ENCODE measurements at regions not wholly inside any gene's neighbourhood (a gene's known extent, or its start where the extent isn't known, plus 50 kb on each side); places are given as distances from the start of the nearest gene placed in this dataset.

GRCh38 chr2:75810611-75811330, 100.1 kb upstream of the GCFC2 start:
- Histone ChIP-seq H3K27me3 (ENCODE audit: insufficient read depth) (no peaks in the 10 kb centered on the region), H3K36me3 (replicated peaks in 1 of 2; ENCODE audit: control insufficient read depth in 1 of 2, insufficient read depth in 2 of 2, low read length in 1 of 2) (no peaks in the 10 kb centered on the region), H3F3A (replicated peaks; ENCODE audit: insufficient read depth) (no peaks in the 10 kb centered on the region), H4K20me1 (ENCODE audit: insufficient read depth) (no peaks in the 10 kb centered on the region), H3K9me2 (no peaks in the 10 kb centered on the region), H3K79me2 (ENCODE audit: insufficient read depth) (no peaks in the 10 kb centered on the region), H3K4me3 (ENCODE audit: low read depth in 2 of 2, low read length in 1 of 2) (no peak overlapping the region), H3K27ac (ENCODE audit: low read depth in 2 of 2, low read length in 1 of 2) (no peak overlapping the region), H2AFZ (ENCODE audit: low read depth) (no peak overlapping the region), H3K4me1 (ENCODE audit: control insufficient read depth in 1 of 2, insufficient read depth in 2 of 2, low read depth in 1 of 2, low read length in 1 of 2) (peaks cover 0 to 2% of the 10 kb centered on the region in 2 experiments; a peak in 1 of 4 replicates), H3K9ac (no peak overlapping the region), H3K9me3 (no peaks in the 10 kb centered on the region), H3K4me2 (no peak overlapping the region)
- TF ChIP-seq RFX5 (IDR thresholded peaks at IDR 0.05; ENCODE audit: low read length): no peak
- DNase-seq: no peak
- POLR2A ChIA-PET: no interaction called here
- 54% methylated on average over 6 of the region's 6 CpGs for WGBS (ENCODE audit: low lambda C conversion rate)
- CTCF ChIA-PET: no interaction called here

- ChIA-PET CTCF (interaction anchor here (0.6 kb wide), 1 partner anchor 18 kb away, joined by 3 read pairs; no protein-coding TSS in a partner anchor), POLR2A (no interaction called here)
- H3K4me1 ChIP-seq (ENCODE audit: control insufficient read depth in 1 of 2, insufficient read depth in 2 of 2, low read depth in 1 of 2, low read length in 1 of 2): peaks cover 0 to 2% of the 10 kb centered on the region in 2 experiments; a peak in 1 of 4 replicates
- H3K9me2 ChIP-seq: no peaks in the 10 kb centered on the region
- H3F3A ChIP-seq (replicated peaks; ENCODE audit: insufficient read depth): no peaks in the 10 kb centered on the region
- H3K27me3 ChIP-seq (ENCODE audit: insufficient read depth): no peaks in the 10 kb centered on the region
- no peak for DNase-seq
- WGBS (ENCODE audit: low lambda C conversion rate): 39% methylated on average over 4 of the region's 4 CpGs
- TF ChIP-seq RXRA (IDR thresholded peaks at IDR 0.05; ENCODE audit: borderline replicate concordance, low read depth) (no peak), FOXJ3 (CRISPR knock-in tag; IDR thresholded peaks at IDR 0.05) (no peak), JUND (IDR thresholded peaks at IDR 0.05) (no peak)
- H3K79me2 ChIP-seq (ENCODE audit: insufficient read depth): no peaks in the 10 kb centered on the region
- H3K4me3 ChIP-seq (ENCODE audit: low read depth in 2 of 2, low read length in 1 of 2): no peak overlapping the region
- no peaks in the 10 kb centered on the region for H4K20me1 ChIP-seq (ENCODE audit: insufficient read depth)
- H3K27ac ChIP-seq (ENCODE audit: low read depth in 2 of 2, low read length in 1 of 2): no peak overlapping the region
- no peaks in the 10 kb centered on the region for H3K9me3 ChIP-seq
- no peak overlapping the region for H3K4me2 ChIP-seq
- H2AFZ ChIP-seq (ENCODE audit: low read depth): no peak overlapping the region
- no peaks in the 10 kb centered on the region for H3K36me3 ChIP-seq (replicated peaks in 1 of 2; ENCODE audit: control insufficient read depth in 1 of 2, insufficient read depth in 2 of 2, low read length in 1 of 2)
- H3K9ac ChIP-seq: no peak overlapping the region
Observed at GRCh38 chr2:75808793-75809535, 98.2 kb upstream of the GCFC2 start.

- Histone ChIP-seq H4K20me1 (ENCODE audit: insufficient read depth) (no peaks in the 10 kb centered on the region), H3F3A (replicated peaks; ENCODE audit: insufficient read depth) (no peaks in the 10 kb centered on the region), H3K9me3 (no peaks in the 10 kb centered on the region), H3K4me2 (no peak overlapping the region), H3K27ac (ENCODE audit: low read depth in 2 of 2, low read length in 1 of 2) (no peak overlapping the region), H3K9ac (no peak overlapping the region), H2AFZ (ENCODE audit: low read depth) (no peak overlapping the region), H3K4me3 (ENCODE audit: low read depth in 2 of 2, low read length in 1 of 2) (no peak overlapping the region), H3K36me3 (replicated peaks in 1 of 2; ENCODE audit: control insufficient read depth in 1 of 2, insufficient read depth in 2 of 2, low read length in 1 of 2) (no peaks in the 10 kb centered on the region), H3K4me1 (ENCODE audit: control insufficient read depth in 1 of 2, insufficient read depth in 2 of 2, low read depth in 1 of 2, low read length in 1 of 2) (peaks cover 0 to 2% of the 10 kb centered on the region in 2 experiments; a peak in 1 of 4 replicates), H3K79me2 (ENCODE audit: insufficient read depth) (no peaks in the 10 kb centered on the region), H3K27me3 (ENCODE audit: insufficient read depth) (no peaks in the 10 kb centered on the region), H3K9me2 (no peaks in the 10 kb centered on the region)
- WGBS (ENCODE audit: low lambda C conversion rate): 64% methylated on average over 2 of the region's 2 CpGs
- no peak for DNase-seq
- ChIA-PET POLR2A (no interaction called here), CTCF (interaction anchor here (0.6 kb wide), 1 partner anchor 19 kb away, joined by 3 read pairs; no protein-coding TSS in a partner anchor)
- no peak for TF ChIP-seq FOXM1 (IDR thresholded peaks at IDR 0.05; ENCODE audit: low read depth)
- TF ChIP-seq, protein P1, sequence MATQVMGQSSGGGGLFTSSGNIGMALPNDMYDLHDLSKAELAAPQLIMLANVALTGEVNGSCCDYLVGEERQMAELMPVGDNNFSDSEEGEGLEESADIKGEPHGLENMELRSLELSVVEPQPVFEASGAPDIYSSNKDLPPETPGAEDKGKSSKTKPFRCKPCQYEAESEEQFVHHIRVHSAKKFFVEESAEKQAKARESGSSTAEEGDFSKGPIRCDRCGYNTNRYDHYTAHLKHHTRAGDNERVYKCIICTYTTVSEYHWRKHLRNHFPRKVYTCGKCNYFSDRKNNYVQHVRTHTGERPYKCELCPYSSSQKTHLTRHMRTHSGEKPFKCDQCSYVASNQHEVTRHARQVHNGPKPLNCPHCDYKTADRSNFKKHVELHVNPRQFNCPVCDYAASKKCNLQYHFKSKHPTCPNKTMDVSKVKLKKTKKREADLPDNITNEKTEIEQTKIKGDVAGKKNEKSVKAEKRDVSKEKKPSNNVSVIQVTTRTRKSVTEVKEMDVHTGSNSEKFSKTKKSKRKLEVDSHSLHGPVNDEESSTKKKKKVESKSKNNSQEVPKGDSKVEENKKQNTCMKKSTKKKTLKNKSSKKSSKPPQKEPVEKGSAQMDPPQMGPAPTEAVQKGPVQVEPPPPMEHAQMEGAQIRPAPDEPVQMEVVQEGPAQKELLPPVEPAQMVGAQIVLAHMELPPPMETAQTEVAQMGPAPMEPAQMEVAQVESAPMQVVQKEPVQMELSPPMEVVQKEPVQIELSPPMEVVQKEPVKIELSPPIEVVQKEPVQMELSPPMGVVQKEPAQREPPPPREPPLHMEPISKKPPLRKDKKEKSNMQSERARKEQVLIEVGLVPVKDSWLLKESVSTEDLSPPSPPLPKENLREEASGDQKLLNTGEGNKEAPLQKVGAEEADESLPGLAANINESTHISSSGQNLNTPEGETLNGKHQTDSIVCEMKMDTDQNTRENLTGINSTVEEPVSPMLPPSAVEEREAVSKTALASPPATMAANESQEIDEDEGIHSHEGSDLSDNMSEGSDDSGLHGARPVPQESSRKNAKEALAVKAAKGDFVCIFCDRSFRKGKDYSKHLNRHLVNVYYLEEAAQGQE (IDR thresholded peaks at IDR 0.05; ENCODE audit: low read depth, low read length): no peak
- no peak for TF ChIP-seq RAD21 (IDR thresholded peaks at IDR 0.05; ENCODE audit: low read length)
- TF ChIP-seq, protein P2, sequence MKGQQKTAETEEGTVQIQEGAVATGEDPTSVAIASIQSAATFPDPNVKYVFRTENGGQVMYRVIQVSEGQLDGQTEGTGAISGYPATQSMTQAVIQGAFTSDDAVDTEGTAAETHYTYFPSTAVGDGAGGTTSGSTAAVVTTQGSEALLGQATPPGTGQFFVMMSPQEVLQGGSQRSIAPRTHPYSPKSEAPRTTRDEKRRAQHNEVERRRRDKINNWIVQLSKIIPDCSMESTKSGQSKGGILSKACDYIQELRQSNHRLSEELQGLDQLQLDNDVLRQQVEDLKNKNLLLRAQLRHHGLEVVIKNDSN (IDR thresholded peaks at IDR 0.05; ENCODE audit: borderline replicate concordance, low read depth): no peak
- no peak for TF ChIP-seq EZH2phosphoT487 (IDR thresholded peaks at IDR 0.05; ENCODE audit: borderline replicate concordance, low read depth)
- TF ChIP-seq TAF1 (IDR thresholded peaks at IDR 0.05; ENCODE audit: borderline replicate concordance, low read depth, low read length): no peak
- no peak for TF ChIP-seq PBX3 (IDR thresholded peaks at IDR 0.05)
Observed at GRCh38 chr2:75807992-75808391, 97.3 kb upstream of the GCFC2 start.
